ENCODE measurements at regions not wholly inside any gene's neighbourhood (a gene's known extent, or its start where the extent isn't known, plus 50 kb on each side); places are given as distances from the start of the nearest gene placed in this dataset.

- H3K36me3 Mint-ChIP-seq (ENCODE audit: low read depth) = no peaks in the 10 kb centered on the region
- H3K27ac Mint-ChIP-seq = no peak overlapping the region
- peaks cover 4% of the 10 kb centered on the region for H3K27me3 Mint-ChIP-seq (ENCODE audit: low read depth)
- no peaks in the 10 kb centered on the region for H3K4me1 Mint-ChIP-seq (ENCODE audit: low read depth)
- H3K9me3 Mint-ChIP-seq = no peaks in the 10 kb centered on the region
- no peak for DNase-seq (ENCODE audit: low spot score)
- no peak overlapping the region for H3K4me3 Mint-ChIP-seq
These were observed 466.4 kb downstream of the NPHP4 start for GRCh38 chr1:5525597-5526384.

GRCh38 chr1:5522531-5523145, 469.6 kb downstream of the NPHP4 start:
- no peak overlapping the region for H3K27ac Mint-ChIP-seq
- H3K27me3 Mint-ChIP-seq (ENCODE audit: low read depth) = peaks cover 6% of the 10 kb centered on the region
- no peak for DNase-seq (ENCODE audit: low spot score)
- H3K9me3 Mint-ChIP-seq = no peaks in the 10 kb centered on the region
- no peak overlapping the region for H3K4me3 Mint-ChIP-seq
- H3K36me3 Mint-ChIP-seq (ENCODE audit: low read depth) = no peaks in the 10 kb centered on the region
- no peaks in the 10 kb centered on the region for H3K4me1 Mint-ChIP-seq (ENCODE audit: low read depth)

GRCh38 chr1:5519366-5520135, 472.7 kb downstream of the NPHP4 start:
- DNase-seq (ENCODE audit: low spot score) = no peak
- no peaks in the 10 kb centered on the region for H3K4me1 Mint-ChIP-seq (ENCODE audit: low read depth)
- no peaks in the 10 kb centered on the region for H3K9me3 Mint-ChIP-seq
- H3K4me3 Mint-ChIP-seq = no peak overlapping the region
- no peak overlapping the region for H3K27ac Mint-ChIP-seq
- H3K27me3 Mint-ChIP-seq (ENCODE audit: low read depth) = peaks cover 6% of the 10 kb centered on the region
- no peaks in the 10 kb centered on the region for H3K36me3 Mint-ChIP-seq (ENCODE audit: low read depth)

GRCh38 chr1:5516756-5517155, 475.5 kb downstream of the NPHP4 start:
- no peaks in the 10 kb centered on the region for H3K4me1 Mint-ChIP-seq (ENCODE audit: low read depth)
- H3K27ac Mint-ChIP-seq = no peak overlapping the region
- H3K4me3 Mint-ChIP-seq = no peak overlapping the region

GRCh38 chr1:5515501-5515900, 476.7 kb downstream of the NPHP4 start:
- Mint-ChIP-seq H3K27ac (no peak overlapping the region), H3K9me3 (no peaks in the 10 kb centered on the region), H3K4me3 (no peak overlapping the region), H3K36me3 (ENCODE audit: low read depth) (no peaks in the 10 kb centered on the region), H3K27me3 (ENCODE audit: low read depth) (peaks cover 3% of the 10 kb centered on the region), H3K4me1 (ENCODE audit: low read depth) (no peaks in the 10 kb centered on the region)
- DNase-seq (ENCODE audit: low spot score) = no peak

More at GRCh38 chr1:5516756-5517155, 475.5 kb downstream of the NPHP4 start:
- peaks cover 4% of the 10 kb centered on the region for H3K27me3 Mint-ChIP-seq (ENCODE audit: low read depth)
- no peak for DNase-seq (ENCODE audit: low spot score)
- H3K9me3 Mint-ChIP-seq = no peaks in the 10 kb centered on the region
- no peaks in the 10 kb centered on the region for H3K36me3 Mint-ChIP-seq (ENCODE audit: low read depth)

GRCh38 chr1:5514527-5515183, 477.6 kb downstream of the NPHP4 start:
- Mint-ChIP-seq H3K27me3 (ENCODE audit: low read depth) (peaks cover 3% of the 10 kb centered on the region), H3K4me1 (ENCODE audit: low read depth) (no peaks in the 10 kb centered on the region), H3K36me3 (ENCODE audit: low read depth) (no peaks in the 10 kb centered on the region), H3K4me3 (no peak overlapping the region), H3K27ac (no peak overlapping the region), H3K9me3 (no peaks in the 10 kb centered on the region)
- DNase-seq (ENCODE audit: low spot score) = peak; percentile 40

GRCh38 chr1:5513846-5514526, 478.2 kb downstream of the NPHP4 start:
- Mint-ChIP-seq H3K4me1 (ENCODE audit: low read depth) (no peaks in the 10 kb centered on the region), H3K27ac (no peak overlapping the region), H3K36me3 (ENCODE audit: low read depth) (no peaks in the 10 kb centered on the region), H3K9me3 (no peaks in the 10 kb centered on the region), H3K27me3 (ENCODE audit: low read depth) (peaks cover 3% of the 10 kb centered on the region), H3K4me3 (no peak overlapping the region)
- no peak for DNase-seq (ENCODE audit: low spot score)

GRCh38 chr1:5513179-5513578, 479.0 kb downstream of the NPHP4 start:
- Mint-ChIP-seq H3K9me3 (no peaks in the 10 kb centered on the region), H3K36me3 (ENCODE audit: low read depth) (no peaks in the 10 kb centered on the region), H3K4me3 (no peak overlapping the region), H3K27ac (no peak overlapping the region), H3K4me1 (ENCODE audit: low read depth) (no peaks in the 10 kb centered on the region), H3K27me3 (ENCODE audit: low read depth) (peaks cover 3% of the 10 kb centered on the region)
- DNase-seq (ENCODE audit: low spot score) = no peak

- Mint-ChIP-seq H3K4me3 (no peak overlapping the region), H3K27ac (no peak overlapping the region), H3K27me3 (ENCODE audit: low read depth) (peaks cover 3% of the 10 kb centered on the region), H3K4me1 (ENCODE audit: low read depth) (no peaks in the 10 kb centered on the region), H3K36me3 (ENCODE audit: low read depth) (no peaks in the 10 kb centered on the region), H3K9me3 (no peaks in the 10 kb centered on the region)
- no peak for DNase-seq (ENCODE audit: low spot score)
These were observed 480.7 kb downstream of the NPHP4 start for GRCh38 chr1:5511381-5512097.

- peaks cover 3% of the 10 kb centered on the region for H3K27me3 Mint-ChIP-seq (ENCODE audit: low read depth)
These were observed 482.4 kb downstream of the NPHP4 start for GRCh38 chr1:5509664-5510452.

GRCh38 chr1:5508669-5509330, 483.4 kb downstream of the NPHP4 start:
- Mint-ChIP-seq H3K27me3 (ENCODE audit: low read depth) (peaks cover 3% of the 10 kb centered on the region), H3K9me3 (no peaks in the 10 kb centered on the region), H3K27ac (no peak overlapping the region), H3K4me3 (no peak overlapping the region), H3K4me1 (ENCODE audit: low read depth) (no peaks in the 10 kb centered on the region), H3K36me3 (ENCODE audit: low read depth) (no peaks in the 10 kb centered on the region)
- no peak for DNase-seq (ENCODE audit: low spot score)

More at GRCh38 chr1:5509664-5510452, 482.4 kb downstream of the NPHP4 start:
- H3K9me3 Mint-ChIP-seq = no peaks in the 10 kb centered on the region
- no peak overlapping the region for H3K4me3 Mint-ChIP-seq
- peak; percentile 32 for DNase-seq (ENCODE audit: low spot score)
- H3K36me3 Mint-ChIP-seq (ENCODE audit: low read depth) = no peaks in the 10 kb centered on the region
- no peaks in the 10 kb centered on the region for H3K4me1 Mint-ChIP-seq (ENCODE audit: low read depth)
- no peak overlapping the region for H3K27ac Mint-ChIP-seq

- Mint-ChIP-seq H3K4me3 (no peak overlapping the region), H3K4me1 (ENCODE audit: low read depth) (no peaks in the 10 kb centered on the region), H3K27me3 (ENCODE audit: low read depth) (peaks cover 3% of the 10 kb centered on the region), H3K27ac (no peak overlapping the region), H3K9me3 (no peaks in the 10 kb centered on the region), H3K36me3 (ENCODE audit: low read depth) (no peaks in the 10 kb centered on the region)
- no peak for DNase-seq (ENCODE audit: low spot score)
These were observed 484.9 kb downstream of the NPHP4 start for GRCh38 chr1:5507340-5507739.

Data from T-helper 2 cell treated with Interferon-gamma antibody and Interleukin-4, amounts not matched to agents 5 μg/mL and 100 μg/mL, for 36 hours (primary cell).